ENCODE measurements at regions not wholly inside any gene's neighbourhood (a gene's known extent, or its start where the extent isn't known, plus 50 kb on each side); places are given as distances from the start of the nearest gene placed in this dataset.

- TF ChIP-seq CTCF (IDR thresholded peaks at IDR 0.05; ENCODE audit: low read length) = no peak
- TF ChIP-seq EZH2 (optimal IDR thresholded peaks at IDR 0.05; ENCODE audit: low read depth, low read length) = no peak
- TF ChIP-seq EZH2phosphoT487 (IDR thresholded peaks at IDR 0.05; ENCODE audit: low read length) = no peak
Observed at GRCh38 chr5:158602981-158603380, 496.7 kb downstream of the EBF1 start.

All from MM.1S (cell line).